HFFc6 (cell line): ENCODE measurements at regions not wholly inside any gene's neighbourhood (a gene's known extent, or its start where the extent isn't known, plus 50 kb on each side); places are given as distances from the start of the nearest gene placed in this dataset.

Source experiments
- DNase-seq: peaks from one replicate; pipeline ENCODE4 v3.0.0-alpha.2; 2018
- H3K27ac Mint-ChIP-seq: 2 replicates; pipeline ENCODE4 v1.8.0; 2020; ENCODE audit warnings: mild to moderate bottlenecking, mixed read lengths
- H3K27me3 Mint-ChIP-seq: 2 replicates; pipeline ENCODE4 v1.8.0; 2021; ENCODE audit warnings: mild to moderate bottlenecking, moderate library complexity, mixed read lengths; ENCODE audit not compliant: insufficient read depth
- H3K36me3 Mint-ChIP-seq: 2 replicates; pipeline ENCODE4 v1.8.0; 2021; ENCODE audit warnings: low read depth, mixed read lengths
- H3K4me1 Mint-ChIP-seq: 2 replicates; pipeline ENCODE4 v1.8.0; 2020; ENCODE audit warnings: low read depth, mixed read lengths
- H3K4me3 Mint-ChIP-seq: 2 replicates; pipeline ENCODE4 v1.8.0; 2020; ENCODE audit warnings: mild to moderate bottlenecking, moderate library complexity, mixed read lengths
- H3K9me3 Mint-ChIP-seq: 2 replicates; pipeline ENCODE4 v1.8.0; 2020; ENCODE audit warnings: mild to moderate bottlenecking, mixed read lengths
- TF ChIP-seq, protein P1 (sequence below): fragments of 200-600 bp; sonication (generic); IDR thresholded peaks from 2 replicates; pipeline ENCODE4 v1.5.0; 2021; ENCODE audit warnings: antibody characterized with exemption, mild to moderate bottlenecking

DNA sequence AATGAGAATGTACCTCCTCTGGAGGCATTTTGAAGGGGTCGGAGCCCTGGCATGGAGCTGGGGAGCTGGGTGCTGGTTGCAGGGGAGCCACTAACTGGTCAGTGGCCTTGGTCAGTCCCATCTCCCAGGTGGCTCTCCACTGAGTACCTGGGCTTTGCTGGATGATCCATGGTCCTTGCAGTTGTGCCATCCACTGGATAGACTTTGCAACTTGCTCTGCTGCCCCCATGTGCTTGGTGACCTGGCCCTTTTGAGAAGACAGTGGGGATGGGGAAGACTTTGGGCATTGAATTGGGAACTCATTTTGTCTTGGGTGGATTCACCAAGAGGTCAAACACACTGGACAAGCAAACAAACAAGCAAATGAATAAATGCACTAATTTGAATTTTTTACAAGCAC, 263.9 kb downstream of the MYCN start:
- TF ChIP-seq, protein P1, sequence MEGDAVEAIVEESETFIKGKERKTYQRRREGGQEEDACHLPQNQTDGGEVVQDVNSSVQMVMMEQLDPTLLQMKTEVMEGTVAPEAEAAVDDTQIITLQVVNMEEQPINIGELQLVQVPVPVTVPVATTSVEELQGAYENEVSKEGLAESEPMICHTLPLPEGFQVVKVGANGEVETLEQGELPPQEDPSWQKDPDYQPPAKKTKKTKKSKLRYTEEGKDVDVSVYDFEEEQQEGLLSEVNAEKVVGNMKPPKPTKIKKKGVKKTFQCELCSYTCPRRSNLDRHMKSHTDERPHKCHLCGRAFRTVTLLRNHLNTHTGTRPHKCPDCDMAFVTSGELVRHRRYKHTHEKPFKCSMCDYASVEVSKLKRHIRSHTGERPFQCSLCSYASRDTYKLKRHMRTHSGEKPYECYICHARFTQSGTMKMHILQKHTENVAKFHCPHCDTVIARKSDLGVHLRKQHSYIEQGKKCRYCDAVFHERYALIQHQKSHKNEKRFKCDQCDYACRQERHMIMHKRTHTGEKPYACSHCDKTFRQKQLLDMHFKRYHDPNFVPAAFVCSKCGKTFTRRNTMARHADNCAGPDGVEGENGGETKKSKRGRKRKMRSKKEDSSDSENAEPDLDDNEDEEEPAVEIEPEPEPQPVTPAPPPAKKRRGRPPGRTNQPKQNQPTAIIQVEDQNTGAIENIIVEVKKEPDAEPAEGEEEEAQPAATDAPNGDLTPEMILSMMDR: no peak
- peaks cover 52% of the 10 kb centered on the region for H3K9me3 Mint-ChIP-seq
- no peaks in the 10 kb centered on the region for H3K4me1 Mint-ChIP-seq
- no peak overlapping the region for H3K4me3 Mint-ChIP-seq
- 0 out of 2 replicates have a peak, but pooled peaks cover 5% of the 10 kb centered on the region for H3K36me3 Mint-ChIP-seq
- H3K27ac Mint-ChIP-seq: no peak overlapping the region
- no peak for DNase-seq
- H3K27me3 Mint-ChIP-seq: no peaks in the 10 kb centered on the region; the same call in 1 of the 2 replicates

- no peak overlapping the region for H3K27ac Mint-ChIP-seq
- H3K9me3 Mint-ChIP-seq: peaks cover 56% of the 10 kb centered on the region
- no peaks in the 10 kb centered on the region; the same call in 1 of the 2 replicates for H3K27me3 Mint-ChIP-seq
- DNase-seq: no peak
- H3K4me3 Mint-ChIP-seq: no peak overlapping the region
- TF ChIP-seq, protein P1: no peak
- H3K36me3 Mint-ChIP-seq: 0 out of 2 replicates have a peak, but pooled peaks cover 5% of the 10 kb centered on the region
- no peaks in the 10 kb centered on the region for H3K4me1 Mint-ChIP-seq
These were observed 263.3 kb downstream of the MYCN start for GRCh38 chr2:16203691-16204090.

GRCh38 chr2:16203069-16203468, 262.7 kb downstream of the MYCN start:
- H3K4me1 Mint-ChIP-seq: no peaks in the 10 kb centered on the region
- TF ChIP-seq, protein P1: no peak
- H3K27me3 Mint-ChIP-seq: no peaks in the 10 kb centered on the region; the same call in 1 of the 2 replicates
- no peak overlapping the region for H3K27ac Mint-ChIP-seq
- no peak for DNase-seq
- H3K4me3 Mint-ChIP-seq: no peak overlapping the region
- H3K9me3 Mint-ChIP-seq: peaks cover 54% of the 10 kb centered on the region
- H3K36me3 Mint-ChIP-seq: 0 out of 2 replicates have a peak, but pooled peaks cover 5% of the 10 kb centered on the region

- no peaks in the 10 kb centered on the region; the same call in 1 of the 2 replicates for H3K27me3 Mint-ChIP-seq
- no peak for DNase-seq
- H3K36me3 Mint-ChIP-seq: 0 out of 2 replicates have a peak, but pooled peaks cover 5% of the 10 kb centered on the region
- TF ChIP-seq, protein P1: no peak
- H3K9me3 Mint-ChIP-seq: peaks cover 53% of the 10 kb centered on the region
- H3K27ac Mint-ChIP-seq: no peak overlapping the region
- no peaks in the 10 kb centered on the region for H3K4me1 Mint-ChIP-seq
- no peak overlapping the region for H3K4me3 Mint-ChIP-seq
These were observed 262.1 kb downstream of the MYCN start for GRCh38 chr2:16202266-16203020.

GRCh38 chr2:16201848-16202247, 261.5 kb downstream of the MYCN start:
- no peak overlapping the region for H3K27ac Mint-ChIP-seq
- no peaks in the 10 kb centered on the region for H3K4me1 Mint-ChIP-seq
- no peak overlapping the region for H3K4me3 Mint-ChIP-seq
- no peaks in the 10 kb centered on the region; the same call in 1 of the 2 replicates for H3K27me3 Mint-ChIP-seq
- H3K9me3 Mint-ChIP-seq: peaks cover 54% of the 10 kb centered on the region
- H3K36me3 Mint-ChIP-seq: 0 out of 2 replicates have a peak, but pooled peaks cover 5% of the 10 kb centered on the region
- TF ChIP-seq, protein P1: no peak
- no peak for DNase-seq
